SW 1271 (cell line): ENCODE measurements at regions not wholly inside any gene's neighbourhood (a gene's known extent, or its start where the extent isn't known, plus 50 kb on each side); places are given as distances from the start of the nearest gene placed in this dataset.

Source experiments
- DNase-seq, 2 experiments: peaks; one replicate each; lab custom pipeline; 2025; lab: John Stamatoyannopoulos, UW

GRCh38 chr2:198701481-198701880 lies 756.3 kb downstream of the SATB2 start:
- DNase-seq, result no peak

GRCh38 chr2:198700319-198700718 lies 757.4 kb downstream of the SATB2 start:
- DNase-seq, result no peak

GRCh38 chr2:198698230-198698629 lies 759.5 kb downstream of the SATB2 start:
- DNase-seq, result no peak

DNA sequence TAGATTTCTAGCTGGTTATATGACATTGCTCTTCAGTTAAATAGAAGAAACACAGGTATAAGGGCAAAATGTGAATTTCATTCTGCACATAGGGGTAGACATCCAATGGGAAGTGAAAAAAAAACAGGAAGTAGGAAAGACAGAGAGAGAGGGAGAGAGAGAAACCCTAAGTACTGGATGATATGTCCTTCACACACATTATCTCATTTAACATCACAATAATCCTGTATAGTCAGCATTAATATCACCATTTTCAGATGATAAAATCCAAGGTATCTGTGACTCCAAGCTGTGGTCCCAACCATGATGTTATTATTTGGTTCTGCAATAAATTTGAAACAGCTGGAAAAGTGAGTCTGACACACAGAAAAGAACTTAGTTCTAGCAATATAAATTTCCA lies 759.9 kb downstream of the SATB2 start:
- no peak for DNase-seq

GRCh38 chr2:198697218-198697617 lies 760.5 kb downstream of the SATB2 start:
- DNase-seq, result no peak

DNA sequence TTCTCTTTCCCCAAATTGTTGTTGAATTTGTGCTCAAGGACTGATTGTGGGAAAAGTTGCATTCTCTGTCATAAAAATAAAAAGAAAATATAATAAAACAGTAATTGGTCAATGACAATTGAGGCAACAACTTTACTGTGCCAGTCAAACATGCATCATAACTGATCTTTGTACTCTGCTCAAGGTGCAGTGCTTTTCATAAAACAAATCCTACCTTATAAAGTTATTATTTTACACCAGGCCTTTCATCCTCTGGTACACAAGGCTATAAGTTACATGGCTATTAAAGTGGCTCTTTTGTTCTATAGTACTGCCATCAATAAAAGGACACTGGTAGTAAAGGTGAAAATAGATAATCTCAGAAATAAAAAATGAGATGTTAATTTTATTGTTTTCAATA lies 761.9 kb downstream of the SATB2 start:
- no peak for DNase-seq

GRCh38 chr2:198692907-198693510 lies 764.7 kb downstream of the SATB2 start:
- DNase-seq, result no peak

DNA sequence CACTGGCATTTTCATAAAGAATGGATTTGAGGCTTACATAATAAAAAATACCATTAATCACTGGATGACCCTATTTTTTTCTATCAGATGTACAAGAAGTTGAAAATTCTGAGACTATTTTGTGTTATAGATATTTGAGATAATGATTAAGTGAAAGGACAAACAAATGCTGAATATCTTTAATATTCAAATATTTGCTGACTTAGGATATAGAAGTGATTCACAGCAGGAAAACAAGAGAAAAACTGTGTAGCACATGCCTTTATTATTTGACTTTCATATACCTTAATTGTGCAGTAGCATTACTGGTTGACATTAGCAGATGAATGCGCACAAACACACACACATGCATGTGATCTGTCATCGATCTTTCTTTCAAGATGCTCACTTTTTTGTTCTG lies 766.5 kb downstream of the SATB2 start:
- no peak for DNase-seq

- DNase-seq, result no peak
Observed at GRCh38 chr2:198664321-198664720, 793.4 kb downstream of the SATB2 start.

DNA sequence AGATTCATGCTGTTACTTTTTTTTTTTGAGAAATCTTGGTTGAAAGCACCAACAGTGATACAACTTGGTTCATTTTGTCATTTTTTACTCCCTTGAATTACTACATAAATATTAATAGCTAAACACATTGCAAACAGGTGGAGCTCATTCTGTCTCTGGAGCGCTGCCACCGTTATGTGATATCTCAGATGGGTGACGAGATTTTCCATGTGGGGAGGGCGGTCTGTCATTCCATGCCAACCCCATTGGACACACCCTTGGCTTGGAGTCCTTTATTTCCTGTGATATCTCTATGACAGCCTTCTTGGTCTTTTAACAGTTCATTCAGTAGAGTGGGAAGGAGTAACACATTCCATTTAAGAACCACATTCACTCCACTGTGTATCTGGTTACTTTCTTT lies 794.8 kb downstream of the SATB2 start:
- DNase-seq, result no peak

DNA sequence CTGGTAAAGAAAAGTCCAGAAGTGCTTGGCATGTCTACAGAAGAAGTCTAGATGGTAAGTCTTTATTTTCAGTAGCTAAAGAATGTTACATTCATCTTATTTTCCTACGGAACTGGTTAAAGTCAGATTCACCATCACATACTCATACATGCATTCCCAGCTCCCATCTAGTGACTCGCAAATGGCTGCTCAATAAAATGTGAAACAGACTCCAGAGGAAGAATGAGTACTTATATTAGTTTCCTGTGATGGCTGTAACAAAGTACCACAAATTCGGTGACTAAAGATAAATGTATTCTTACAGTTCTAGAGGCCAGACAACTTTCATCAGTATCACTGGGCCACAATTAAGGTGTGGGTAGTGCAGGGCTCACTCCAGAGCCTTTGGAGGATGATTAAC lies 797.2 kb downstream of the SATB2 start:
- DNase-seq, result no peak

DNA sequence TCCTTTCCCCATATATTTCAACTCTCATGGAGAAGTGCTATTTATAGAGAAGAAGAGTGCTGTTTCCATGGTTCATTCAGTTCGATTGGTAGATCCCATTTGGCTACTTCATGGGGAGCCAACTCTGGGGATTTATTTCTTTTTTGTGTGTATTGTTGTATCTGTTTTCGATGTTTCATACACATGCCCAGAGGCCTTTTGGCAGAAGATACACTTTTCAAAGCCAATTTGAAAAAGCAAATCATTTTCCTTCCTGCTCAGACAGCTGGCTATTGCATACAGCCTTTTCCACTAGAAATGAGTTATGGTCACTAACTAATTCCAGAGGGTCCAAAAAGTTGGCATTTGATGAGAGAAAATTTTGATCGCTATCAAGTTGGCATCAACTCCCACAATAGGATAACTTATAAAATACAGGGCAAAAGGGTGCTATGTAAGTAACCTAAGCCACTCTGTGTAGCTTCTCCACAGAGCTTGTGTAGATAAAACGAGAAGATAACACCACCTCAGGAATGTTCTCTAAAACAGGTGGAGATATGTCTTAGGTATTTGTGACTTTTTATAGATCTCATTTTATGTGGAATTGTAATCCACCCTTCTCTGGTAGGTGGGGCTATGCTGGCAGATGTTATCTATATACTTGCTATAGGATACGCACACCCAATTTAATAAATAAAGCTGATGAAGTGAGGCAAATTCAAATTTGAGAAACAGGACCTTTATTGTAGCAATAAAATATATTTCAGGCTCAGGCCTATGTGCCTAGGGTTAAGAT lies 798.5 kb downstream of the SATB2 start:
- no peak for DNase-seq

DNA sequence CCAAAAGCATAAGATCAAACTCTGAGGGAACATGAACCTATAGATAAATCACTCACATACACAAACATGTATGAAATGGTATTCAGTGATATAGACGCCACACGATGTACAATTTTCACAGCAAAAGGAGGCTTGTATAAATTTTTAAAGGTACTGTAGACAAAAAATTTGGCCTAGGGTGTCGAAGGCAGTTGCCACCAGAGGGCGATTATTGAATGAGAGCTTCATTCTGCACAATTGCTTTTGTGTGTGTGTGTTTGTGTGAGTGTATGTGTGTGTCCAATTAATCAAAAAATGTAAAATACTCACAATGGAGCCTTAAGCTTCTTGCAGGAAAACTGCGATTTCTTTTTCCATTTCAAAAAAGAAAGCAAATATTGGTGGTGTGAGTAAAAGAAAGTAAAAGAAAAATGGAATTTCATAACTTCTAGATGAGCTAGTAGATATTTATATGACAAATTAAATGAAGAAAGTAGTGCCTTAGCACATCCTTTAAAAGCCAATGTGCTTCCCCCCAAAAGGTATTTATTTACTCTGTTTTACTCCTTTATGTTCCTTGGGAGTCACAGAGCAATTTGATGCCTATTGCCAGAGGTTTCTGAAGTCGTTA lies 800.1 kb downstream of the SATB2 start:
- DNase-seq, result peak in 1 of 2 experiments; percentile 27

- no peak for DNase-seq
Observed at GRCh38 chr2:198656869-198657268, 800.9 kb downstream of the SATB2 start.

DNA sequence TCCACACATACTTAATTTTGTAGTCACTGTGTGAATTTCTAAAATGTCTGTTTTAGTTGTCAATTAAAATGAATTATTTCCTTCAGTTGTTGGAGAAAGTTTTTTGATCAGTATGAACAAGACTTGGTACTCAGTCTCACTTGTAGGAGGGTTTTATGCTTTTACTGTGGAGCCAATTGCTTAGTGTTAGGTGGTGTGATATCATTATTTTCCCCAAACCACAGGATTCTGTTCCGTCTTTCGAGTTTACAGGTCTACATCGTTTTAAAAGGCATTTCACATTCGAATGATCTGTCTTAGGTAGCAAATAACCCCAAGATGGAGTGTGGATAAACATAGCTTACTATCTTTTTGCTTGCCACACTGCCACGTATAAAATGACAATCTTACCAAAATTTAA lies 803.1 kb downstream of the SATB2 start:
- no peak for DNase-seq

DNA sequence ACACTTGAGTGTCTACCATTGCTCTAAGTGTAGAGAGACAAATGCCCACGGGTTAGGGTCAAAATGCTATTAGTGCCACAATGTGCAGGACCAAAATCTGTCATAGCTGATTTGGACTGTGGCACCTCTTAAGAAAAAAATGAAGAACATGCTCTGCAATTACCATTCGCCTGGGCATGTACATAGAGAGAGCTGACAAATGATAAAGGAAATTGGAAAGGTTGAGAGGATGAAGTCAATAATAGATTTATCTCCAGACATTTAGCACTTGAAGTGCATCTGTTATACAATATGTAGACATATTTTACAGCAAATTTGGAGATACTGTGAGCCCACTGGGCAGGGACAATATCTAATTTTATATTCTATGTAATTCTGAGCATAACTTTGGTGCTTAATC lies 804.4 kb downstream of the SATB2 start:
- no peak for DNase-seq

- DNase-seq, result no peak
Observed at GRCh38 chr2:198652461-198652860, 805.3 kb downstream of the SATB2 start.

- DNase-seq, result no peak
Observed at GRCh38 chr2:198645816-198646215, 811.9 kb downstream of the SATB2 start.

- no peak for DNase-seq
Observed at GRCh38 chr2:198641161-198641560, 816.6 kb downstream of the SATB2 start.

DNA sequence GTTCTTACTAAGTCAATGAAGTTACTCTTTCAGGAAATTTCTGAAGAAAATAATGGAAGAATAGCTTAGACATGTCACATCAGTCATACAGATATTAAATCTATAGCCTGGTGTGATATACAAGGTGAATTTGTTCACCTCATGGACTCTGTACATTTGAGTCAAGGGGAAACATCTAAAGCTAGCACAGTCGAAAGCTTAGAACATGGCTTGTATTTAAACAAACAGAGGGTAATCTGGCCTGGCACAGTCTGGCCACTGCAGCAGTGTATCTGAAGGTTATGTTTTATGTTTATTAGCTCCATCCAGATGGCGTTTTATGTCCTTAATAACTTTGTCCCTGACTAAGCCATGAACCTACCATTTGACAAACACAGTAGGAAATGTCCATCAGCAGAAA lies 817.3 kb downstream of the SATB2 start:
- no peak for DNase-seq

DNA sequence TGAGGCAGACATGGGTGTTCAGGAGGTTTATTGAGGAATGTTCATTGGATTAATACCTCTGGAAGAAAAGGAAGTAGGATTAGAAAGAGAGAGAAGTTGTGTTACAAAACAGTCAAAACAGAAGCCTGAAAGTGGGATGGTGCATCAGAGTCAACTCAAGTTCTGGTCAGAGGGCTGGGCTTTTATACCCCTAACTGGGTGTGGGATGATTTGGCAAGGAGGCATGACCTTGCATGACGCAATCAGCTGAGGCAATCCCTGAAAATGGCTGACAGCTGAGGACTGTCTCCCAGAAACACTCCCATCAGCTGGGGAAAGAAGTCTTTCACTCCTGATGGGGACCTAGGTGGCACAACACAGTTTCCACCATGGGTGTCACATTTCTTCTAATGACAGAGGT lies 818.2 kb downstream of the SATB2 start:
- no peak for DNase-seq

- no peak for DNase-seq
Observed at GRCh38 chr2:198638577-198638976, 819.2 kb downstream of the SATB2 start.

GRCh38 chr2:198630384-198630783 lies 826.0 kb downstream of the PLCL1 start:
- DNase-seq, result no peak

- no peak for DNase-seq
Observed at GRCh38 chr2:198628596-198628995, 824.2 kb downstream of the PLCL1 start.
